Activated CD4-positive, alpha-beta memory T cell treated with anti-CD3 and anti-CD28 coated beads, Interleukin-2, amount 10 ng/mL, durations not matched to agents 7 days and 5 days (primary cell): ENCODE measurements at regions not wholly inside any gene's neighbourhood (a gene's known extent, or its start where the extent isn't known, plus 50 kb on each side); places are given as distances from the start of the nearest gene placed in this dataset.

Experiments used
- CTCF ChIA-PET: fragments of 350-600 bp; sonication (Branson Sonifier 250); formaldehyde crosslinking; loops from one replicate; lab custom pipeline; 2021; ENCODE audit warnings: antibody characterized with exemption, inconsistent platforms; lab: Charles Lee
- POLR2A ChIA-PET: fragments of 350-600 bp; sonication (Branson Sonifier 250); formaldehyde crosslinking; loops from one replicate; lab custom pipeline; 2021; ENCODE audit warnings: antibody characterized with exemption; lab: Charles Lee
- DNase-seq: peaks from one replicate; pipeline ENCODE4 v3.0.0-alpha.2; 2020
- H3K27ac Mint-ChIP-seq: one replicate; pipeline ENCODE4 v1.8.0; 2021; ENCODE audit warnings: mild to moderate bottlenecking, mixed read lengths
- H3K27me3 Mint-ChIP-seq: one replicate; pipeline ENCODE4 v1.8.0; 2021; ENCODE audit warnings: mixed read lengths
- H3K36me3 Mint-ChIP-seq: one replicate; pipeline ENCODE4 v1.8.0; 2021; ENCODE audit warnings: low read depth, mixed read lengths
- H3K4me1 Mint-ChIP-seq: one replicate; pipeline ENCODE4 v1.8.0; 2021; ENCODE audit warnings: mixed read lengths
- H3K4me3 Mint-ChIP-seq: one replicate; pipeline ENCODE4 v1.8.0; 2021; ENCODE audit warnings: mild to moderate bottlenecking, mixed read lengths
- H3K9me3 Mint-ChIP-seq: one replicate; pipeline ENCODE4 v1.8.0; 2021; ENCODE audit warnings: mixed read lengths

DNA sequence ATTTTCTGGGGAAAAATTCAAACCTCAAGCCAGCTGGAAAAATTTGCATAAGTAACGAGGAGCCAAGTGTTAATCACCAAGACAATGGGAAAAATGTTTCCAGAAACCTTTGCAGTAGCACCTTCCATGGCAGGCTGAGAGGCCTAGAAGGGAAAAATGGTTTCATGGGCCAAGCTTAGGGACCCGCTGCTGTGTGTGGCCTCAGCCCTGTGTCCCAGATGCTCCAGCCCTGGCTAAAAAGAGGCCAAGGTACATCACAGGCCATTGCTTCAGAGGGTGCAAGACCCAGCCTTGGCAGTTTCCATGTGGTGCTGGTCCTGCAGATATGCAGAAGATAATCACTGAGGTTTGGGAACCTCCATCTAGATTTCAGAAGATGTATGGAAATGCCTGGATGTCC is 98.3 kb upstream of the NWD2 start:
- H3K9me3 Mint-ChIP-seq: peaks cover 3% of the 10 kb centered on the region
- no peak overlapping the region for H3K4me3 Mint-ChIP-seq
- no peaks in the 10 kb centered on the region for H3K4me1 Mint-ChIP-seq
- H3K27ac Mint-ChIP-seq: no peak overlapping the region
- ChIA-PET POLR2A (no interaction called here), CTCF (no interaction called here)
- no peaks in the 10 kb centered on the region for H3K36me3 Mint-ChIP-seq
- no peak for DNase-seq
- no peaks in the 10 kb centered on the region for H3K27me3 Mint-ChIP-seq

DNA sequence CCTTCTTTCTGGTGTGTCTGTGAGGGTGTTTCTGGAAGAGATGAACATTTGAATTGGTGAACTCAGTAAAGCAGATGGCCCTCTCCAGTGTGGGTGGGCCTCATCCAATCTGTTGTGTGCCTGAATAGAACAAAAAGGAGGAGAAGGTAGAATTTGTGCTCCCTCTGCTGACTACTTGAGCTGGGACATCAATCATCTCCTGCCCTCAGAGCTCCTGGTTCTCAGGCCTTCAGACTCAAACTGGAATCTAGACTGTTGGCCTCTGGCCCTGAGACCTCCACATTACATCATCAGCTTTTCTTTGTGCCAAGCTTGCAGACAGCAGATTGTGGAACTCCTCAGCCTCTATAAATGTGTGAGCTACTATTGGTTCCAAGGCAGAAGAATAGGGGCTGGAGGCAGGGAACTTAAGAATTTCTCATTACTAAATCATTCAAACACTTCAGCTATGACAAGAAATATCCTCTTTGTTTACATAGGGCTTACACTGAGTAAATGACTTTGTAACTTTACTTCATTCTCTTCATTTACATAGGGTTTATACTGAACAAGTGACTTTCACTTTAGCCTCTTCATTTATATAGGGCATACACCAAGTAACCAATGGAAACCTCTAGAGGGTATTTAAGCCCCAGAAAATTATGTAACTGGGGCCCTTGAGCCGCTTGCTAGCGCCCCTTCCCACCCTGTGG is 86.9 kb upstream of the NWD2 start:
- H3K27ac Mint-ChIP-seq: no peak overlapping the region
- H3K9me3 Mint-ChIP-seq: no peaks in the 10 kb centered on the region
- no peaks in the 10 kb centered on the region for H3K27me3 Mint-ChIP-seq
- H3K4me3 Mint-ChIP-seq: no peak overlapping the region
- H3K36me3 Mint-ChIP-seq: no peaks in the 10 kb centered on the region
- DNase-seq: no peak
- H3K4me1 Mint-ChIP-seq: no peaks in the 10 kb centered on the region
- ChIA-PET CTCF (no interaction called here), POLR2A (no interaction called here)

DNA sequence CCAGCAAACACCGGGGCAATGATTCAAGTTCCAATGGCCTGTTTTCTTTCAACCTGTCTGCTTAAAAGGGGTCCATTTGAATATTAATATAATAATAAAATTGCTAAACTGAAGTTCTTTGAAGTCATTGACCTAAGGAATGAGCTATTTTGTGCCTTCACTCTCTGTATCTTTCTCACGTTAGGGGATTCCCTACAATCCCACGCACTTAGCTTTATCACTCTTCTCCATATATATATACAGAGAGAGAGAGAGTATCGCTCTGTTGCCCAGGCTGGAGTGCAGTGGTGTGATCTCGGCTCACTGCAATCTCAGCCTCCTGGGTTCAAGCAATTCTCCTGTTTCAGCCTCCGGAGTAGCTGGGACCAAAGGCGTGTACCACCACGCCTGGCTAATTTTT is 83.9 kb upstream of the NWD2 start:
- ChIA-PET CTCF (no interaction called here), POLR2A (no interaction called here)
- no peaks in the 10 kb centered on the region for H3K36me3 Mint-ChIP-seq
- no peak for DNase-seq
- no peak overlapping the region for H3K4me3 Mint-ChIP-seq
- no peaks in the 10 kb centered on the region for H3K4me1 Mint-ChIP-seq
- H3K9me3 Mint-ChIP-seq: no peaks in the 10 kb centered on the region
- no peak overlapping the region for H3K27ac Mint-ChIP-seq
- no peaks in the 10 kb centered on the region for H3K27me3 Mint-ChIP-seq

DNA sequence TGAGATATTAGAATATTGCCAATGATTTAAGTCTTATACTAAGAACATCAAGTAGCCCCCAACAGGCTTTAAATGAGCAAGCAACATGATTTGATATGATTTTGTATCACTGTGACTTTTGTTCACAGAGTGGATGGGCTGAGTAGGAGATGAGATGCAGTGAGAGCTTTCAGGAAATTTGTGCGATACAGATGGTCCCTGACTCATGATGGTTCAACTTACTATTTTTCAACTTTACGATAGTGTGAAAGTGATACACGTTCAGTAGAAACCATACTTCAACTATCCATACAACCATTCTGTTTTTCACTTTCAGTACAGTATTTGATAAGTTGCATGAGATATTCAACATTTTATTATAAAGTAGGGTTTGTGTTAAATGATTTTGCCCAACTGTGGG is 78.7 kb upstream of the NWD2 start:
- Mint-ChIP-seq H3K9me3 (no peaks in the 10 kb centered on the region), H3K36me3 (no peaks in the 10 kb centered on the region), H3K4me3 (no peak overlapping the region), H3K27ac (no peak overlapping the region), H3K4me1 (no peaks in the 10 kb centered on the region), H3K27me3 (no peaks in the 10 kb centered on the region)
- CTCF ChIA-PET: no interaction called here
- no peak for DNase-seq
- POLR2A ChIA-PET: no interaction called here

DNA sequence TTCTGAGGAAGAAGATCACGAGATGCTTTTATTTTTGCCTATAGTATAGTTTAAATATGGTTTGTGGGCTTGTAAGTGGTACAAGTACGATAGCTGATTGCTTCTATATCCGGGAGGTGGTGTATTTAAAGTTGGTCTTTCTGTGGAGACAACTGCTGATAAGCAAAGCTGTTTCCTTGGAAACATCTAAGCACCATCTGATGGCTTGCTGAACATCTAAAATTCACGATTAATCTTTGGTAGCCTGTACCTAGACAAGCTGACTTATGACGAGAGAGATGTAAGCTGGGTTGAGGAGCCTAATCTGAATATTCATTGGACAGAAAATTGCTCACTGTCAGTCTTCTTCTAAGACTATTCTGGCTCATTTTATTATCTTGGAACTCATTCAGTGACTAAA is 74.6 kb upstream of the NWD2 start:
- H3K9me3 Mint-ChIP-seq: no peaks in the 10 kb centered on the region
- no peak for DNase-seq
- ChIA-PET CTCF (no interaction called here), POLR2A (no interaction called here)
- H3K4me1 Mint-ChIP-seq: no peaks in the 10 kb centered on the region
- no peak overlapping the region for H3K27ac Mint-ChIP-seq
- no peak overlapping the region for H3K4me3 Mint-ChIP-seq
- no peaks in the 10 kb centered on the region for H3K36me3 Mint-ChIP-seq
- no peaks in the 10 kb centered on the region for H3K27me3 Mint-ChIP-seq

DNA sequence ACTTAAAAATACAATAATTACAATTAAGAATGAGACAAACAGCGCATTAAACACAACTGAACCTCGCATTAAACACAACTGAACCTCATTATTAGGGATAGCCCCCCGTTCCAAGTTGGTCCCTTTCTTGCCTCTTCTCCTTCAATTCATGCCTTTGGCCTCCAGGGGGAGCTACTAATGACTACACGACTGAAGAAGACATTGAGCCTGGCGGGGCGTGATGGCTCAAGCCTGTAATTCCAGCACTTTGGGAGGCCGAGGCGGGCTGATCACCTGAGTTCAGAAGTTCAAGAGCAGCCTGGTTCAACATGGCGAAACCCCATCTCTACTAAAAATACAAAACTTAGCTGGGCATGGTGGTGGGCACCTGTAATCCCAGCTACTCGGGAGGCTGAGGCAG is 56.4 kb upstream of the NWD2 start:
- POLR2A ChIA-PET: no interaction called here
- Mint-ChIP-seq H3K27ac (no peak overlapping the region), H3K36me3 (no peaks in the 10 kb centered on the region), H3K4me3 (no peak overlapping the region), H3K9me3 (no peaks in the 10 kb centered on the region), H3K27me3 (no peaks in the 10 kb centered on the region), H3K4me1 (no peaks in the 10 kb centered on the region)
- DNase-seq: no peak
- CTCF ChIA-PET: interaction anchor here (1.2 kb wide), 1 partner anchor 9 kb away, joined by 3 read pairs; no protein-coding TSS in a partner anchor
